Activated CD4-positive, alpha-beta T cell treated with anti-CD3 and anti-CD28 coated beads for 36 hours (primary cell): ENCODE measurements at regions not wholly inside any gene's neighbourhood (a gene's known extent, or its start where the extent isn't known, plus 50 kb on each side); places are given as distances from the start of the nearest gene placed in this dataset.
"Not testable (repeated sequence)": the region's sequence is repeated elsewhere in the genome, so short reads cannot be mapped to it uniquely, and the experiment has no call there.

Source experiments
- ATAC-seq: fragments of 200-7000 bp; cut with Tn5 transposase; one replicate; pipeline ENCODE4 v1.10.0; 2021; ENCODE audit warnings: mild to moderate bottlenecking, moderate library complexity
- CTCF ChIA-PET: fragments of 350-600 bp; sonication (Branson Sonifier 250); formaldehyde crosslinking; loops from one replicate; lab custom pipeline; 2021; ENCODE audit warnings: antibody characterized with exemption; lab: Charles Lee
- POLR2A ChIA-PET: fragments of 350-600 bp; sonication (Branson Sonifier 250); formaldehyde crosslinking; loops from one replicate; lab custom pipeline; 2021; ENCODE audit warnings: antibody characterized with exemption, inconsistent platforms; lab: Charles Lee
- DNase-seq: peaks from one replicate; pipeline ENCODE4 v3.0.0-alpha.2; 2020
- H3K27ac Mint-ChIP-seq: one replicate; pipeline ENCODE4 v1.8.0; 2021; ENCODE audit warnings: mixed read lengths
- H3K27me3 Mint-ChIP-seq: one replicate; pipeline ENCODE4 v1.8.0; 2021; ENCODE audit warnings: mixed read lengths
- H3K36me3 Mint-ChIP-seq: one replicate; pipeline ENCODE4 v1.8.0; 2021; ENCODE audit warnings: low read depth, mixed read lengths
- H3K4me1 Mint-ChIP-seq: one replicate; pipeline ENCODE4 v1.8.0; 2021; ENCODE audit warnings: mixed read lengths
- H3K4me3 Mint-ChIP-seq: one replicate; pipeline ENCODE4 v1.8.0; 2021; ENCODE audit warnings: mild to moderate bottlenecking, moderate library complexity, mixed read lengths
- H3K9me3 Mint-ChIP-seq: one replicate; pipeline ENCODE4 v1.8.0; 2021; ENCODE audit warnings: low read depth, mixed read lengths
- intact Hi-C, 2 experiments: fragments of 100-400 bp; cut with DNase I in 1 of 2; cut with micrococcal nuclease in 1 of 2; formaldehyde crosslinking; loops; one replicate each; pipeline versions ENCODE4 v1.14.2 to v1.15.1; 2022 to 2024; cut with DNase I, micrococcal nuclease

GRCh38 chr12:91637789-91638624, 455.4 kb upstream of the DCN start:
- DNase-seq, result no peak
- no peaks in the 10 kb centered on the region for H3K9me3 Mint-ChIP-seq
- no peak overlapping the region for H3K27ac Mint-ChIP-seq
- H3K27me3 Mint-ChIP-seq, result no peaks in the 10 kb centered on the region
- CTCF ChIA-PET, result interaction anchor here (0.6 to 0.7 kb wide), 2 partner anchors 168 to 601 kb away, joined by 3 to 4 read pairs; no protein-coding TSS in a partner anchor
- ATAC-seq, result no peak
- no peak overlapping the region for H3K4me3 Mint-ChIP-seq
- POLR2A ChIA-PET, result no interaction called here
- no peaks in the 10 kb centered on the region for H3K36me3 Mint-ChIP-seq
- H3K4me1 Mint-ChIP-seq, result no peaks in the 10 kb centered on the region
- intact Hi-C loops, result no loop called here

- ChIA-PET POLR2A (no interaction called here), CTCF (interaction anchor here (0.6 kb wide), 2 partner anchors 60 to 1058 kb away, joined by 3 to 4 read pairs; no protein-coding TSS in a partner anchor)
- no peaks in the 10 kb centered on the region for H3K27me3 Mint-ChIP-seq
- no peak for DNase-seq
- no peak overlapping the region for H3K27ac Mint-ChIP-seq
- no peaks in the 10 kb centered on the region for H3K4me1 Mint-ChIP-seq
- intact Hi-C loops, result no loop called here
- no peak for ATAC-seq
- no peaks in the 10 kb centered on the region for H3K36me3 Mint-ChIP-seq
- H3K9me3 Mint-ChIP-seq, result no peaks in the 10 kb centered on the region
- no peak overlapping the region for H3K4me3 Mint-ChIP-seq
Measured at GRCh38 chr12:91636721-91637120, 454.1 kb upstream of the DCN start.

GRCh38 chr12:91634386-91634713, 451.7 kb upstream of the DCN start:
- H3K4me1 Mint-ChIP-seq, ATAC-seq, CTCF ChIA-PET, intact Hi-C loops, H3K36me3 Mint-ChIP-seq, H3K27ac Mint-ChIP-seq, H3K27me3 Mint-ChIP-seq, POLR2A ChIA-PET, H3K9me3 Mint-ChIP-seq, DNase-seq, H3K4me3 Mint-ChIP-seq: not testable (repeated sequence)

- Mint-ChIP-seq H3K36me3 (no peaks in the 10 kb centered on the region), H3K27me3 (no peaks in the 10 kb centered on the region), H3K4me3 (no peak overlapping the region), H3K27ac (no peak overlapping the region), H3K4me1 (no peaks in the 10 kb centered on the region), H3K9me3 (no peaks in the 10 kb centered on the region)
- ATAC-seq, result no peak
- intact Hi-C loops, result no loop called here
- POLR2A ChIA-PET, result no interaction called here
- DNase-seq, result no peak
- CTCF ChIA-PET, result no interaction called here
Measured at GRCh38 chr12:91633734-91634357, 451.2 kb upstream of the DCN start.

- CTCF ChIA-PET, result no interaction called here
- Mint-ChIP-seq H3K27me3 (no peaks in the 10 kb centered on the region), H3K36me3 (no peaks in the 10 kb centered on the region), H3K4me1 (no peaks in the 10 kb centered on the region), H3K27ac (no peak overlapping the region), H3K4me3 (no peak overlapping the region), H3K9me3 (no peaks in the 10 kb centered on the region)
- DNase-seq (no peak), ATAC-seq (no peak)
- intact Hi-C loops, result no loop called here
- POLR2A ChIA-PET, result no interaction called here
Measured at GRCh38 chr12:91633206-91633605, 450.6 kb upstream of the DCN start.

- intact Hi-C loops, result no loop called here
- no peak for ATAC-seq
- no peak for DNase-seq
- H3K27ac Mint-ChIP-seq, result no peak overlapping the region
- ChIA-PET POLR2A (no interaction called here), CTCF (no interaction called here)
- no peak overlapping the region for H3K4me3 Mint-ChIP-seq
- no peaks in the 10 kb centered on the region for H3K36me3 Mint-ChIP-seq
- no peaks in the 10 kb centered on the region for H3K27me3 Mint-ChIP-seq
- H3K4me1 Mint-ChIP-seq, result no peaks in the 10 kb centered on the region
- peaks cover 2% of the 10 kb centered on the region for H3K9me3 Mint-ChIP-seq
Measured at GRCh38 chr12:91632042-91632786, 449.6 kb upstream of the DCN start.

GRCh38 chr12:91630596-91631293, 448.1 kb upstream of the DCN start:
- H3K9me3 Mint-ChIP-seq, result peaks cover 10% of the 10 kb centered on the region
- POLR2A ChIA-PET, result no interaction called here

GRCh38 chr12:91630083-91630482, 447.5 kb upstream of the DCN start:
- no peak for DNase-seq
- ChIA-PET CTCF (no interaction called here), POLR2A (no interaction called here)
- no peaks in the 10 kb centered on the region for H3K27me3 Mint-ChIP-seq
- intact Hi-C loops, result no loop called here
- no peak for ATAC-seq
- H3K9me3 Mint-ChIP-seq, result peaks cover 12% of the 10 kb centered on the region
- H3K27ac Mint-ChIP-seq, result no peak overlapping the region
- no peak overlapping the region for H3K4me3 Mint-ChIP-seq
- H3K4me1 Mint-ChIP-seq, result no peaks in the 10 kb centered on the region
- H3K36me3 Mint-ChIP-seq, result no peaks in the 10 kb centered on the region

More at GRCh38 chr12:91630596-91631293, 448.1 kb upstream of the DCN start:
- H3K36me3 Mint-ChIP-seq, result no peaks in the 10 kb centered on the region
- CTCF ChIA-PET, result no interaction called here
- no peak overlapping the region for H3K27ac Mint-ChIP-seq
- H3K27me3 Mint-ChIP-seq, result no peaks in the 10 kb centered on the region
- ATAC-seq, result no peak
- no peak for DNase-seq
- H3K4me1 Mint-ChIP-seq, result no peaks in the 10 kb centered on the region
- no peak overlapping the region for H3K4me3 Mint-ChIP-seq
- intact Hi-C loops, result no loop called here

GRCh38 chr12:91629440-91629839, 446.8 kb upstream of the DCN start:
- no peak for DNase-seq
- no peaks in the 10 kb centered on the region for H3K4me1 Mint-ChIP-seq
- intact Hi-C loops, result no loop called here
- H3K27ac Mint-ChIP-seq, result no peak overlapping the region
- no peak for ATAC-seq
- H3K27me3 Mint-ChIP-seq, result no peaks in the 10 kb centered on the region
- POLR2A ChIA-PET, result no interaction called here
- H3K9me3 Mint-ChIP-seq, result peaks cover 14% of the 10 kb centered on the region
- CTCF ChIA-PET, result no interaction called here
- no peaks in the 10 kb centered on the region for H3K36me3 Mint-ChIP-seq
- no peak overlapping the region for H3K4me3 Mint-ChIP-seq

- no peak for ATAC-seq
- H3K9me3 Mint-ChIP-seq, result peaks cover 14% of the 10 kb centered on the region
- intact Hi-C loops, result no loop called here
Measured at GRCh38 chr12:91628656-91629055, 446.0 kb upstream of the DCN start.

GRCh38 chr12:91627225-91627624, 444.6 kb upstream of the DCN start:
- no peak overlapping the region for H3K27ac Mint-ChIP-seq
- ATAC-seq (no peak), DNase-seq (no peak)
- H3K4me3 Mint-ChIP-seq, result no peak overlapping the region
- peaks cover 14% of the 10 kb centered on the region for H3K9me3 Mint-ChIP-seq
- CTCF ChIA-PET, result interaction anchor here (0.5 kb wide), 1 partner anchor 452 kb away, joined by 4 read pairs; no protein-coding TSS in a partner anchor
- H3K36me3 Mint-ChIP-seq, result no peaks in the 10 kb centered on the region
- POLR2A ChIA-PET, result no interaction called here
- intact Hi-C loops, result no loop called here
- H3K4me1 Mint-ChIP-seq, result no peaks in the 10 kb centered on the region
- H3K27me3 Mint-ChIP-seq, result no peaks in the 10 kb centered on the region

More at GRCh38 chr12:91628656-91629055, 446.0 kb upstream of the DCN start:
- H3K27ac Mint-ChIP-seq, result no peak overlapping the region
- H3K4me3 Mint-ChIP-seq, result no peak overlapping the region
- H3K36me3 Mint-ChIP-seq, result no peaks in the 10 kb centered on the region
- no peaks in the 10 kb centered on the region for H3K27me3 Mint-ChIP-seq
- no peaks in the 10 kb centered on the region for H3K4me1 Mint-ChIP-seq
- POLR2A ChIA-PET, result no interaction called here
- no peak for DNase-seq
- CTCF ChIA-PET, result interaction anchor here (1.0 kb wide), 1 partner anchor 103 kb away, joined by 3 read pairs; no protein-coding TSS in a partner anchor
